ENCODE measurements at regions not wholly inside any gene's neighbourhood (a gene's known extent, or its start where the extent isn't known, plus 50 kb on each side); places are given as distances from the start of the nearest gene placed in this dataset.
"Not testable (repeated sequence)": the region's sequence is repeated elsewhere in the genome, so short reads cannot be mapped to it uniquely, and the experiment has no call there.

GRCh38 chr14:38921893-38922292 lies 181.1 kb downstream of the SEC23A start:
- TF ChIP-seq CTCF, EZH2phosphoT487, EZH2 (IDR thresholded peaks at IDR 0.05): not testable (repeated sequence)

All from neural progenitor cell (in vitro differentiated cells).